Brain microvascular endothelial cell (primary cell): ENCODE measurements at regions not wholly inside any gene's neighbourhood (a gene's known extent, or its start where the extent isn't known, plus 50 kb on each side); places are given as distances from the start of the nearest gene placed in this dataset.

Experiments
- DNase-seq: peaks from one replicate; pipeline ENCODE4 v3.0.0-alpha.2; 2020
- H3K27ac ChIP-seq: fragments of 250-450 bp; sonication (Bioruptor Pico); 2 replicates; pipeline ENCODE4 v1.5.1; 2020; ENCODE audit warnings: mild to moderate bottlenecking, moderate library complexity
- H3K27me3 ChIP-seq: fragments of 250-450 bp; sonication (Bioruptor Pico); replicated peaks from 2 replicates; pipeline ENCODE4 v1.5.1; 2020; ENCODE audit warnings: mild to moderate bottlenecking
- H3K36me3 ChIP-seq: fragments of 250-450 bp; sonication (Bioruptor Pico); replicated peaks from 2 replicates; pipeline ENCODE4 v1.5.1; 2020; ENCODE audit warnings: mild to moderate bottlenecking
- H3K4me3 ChIP-seq: 2 replicates; pipeline ENCODE4 v1.5.1; 2011; ENCODE audit warnings: low read depth, mild to moderate bottlenecking, control low read depth, low read length, moderate library complexity
- in situ Hi-C: cut with HindIII; loops from 2 replicates; pipeline ENCODE4 v1.10.0; 2017; ENCODE audit warnings: low sequenced_read_pairs, low pct_ligation_motif_present
- TF ChIP-seq, protein P1 (sequence below): IDR thresholded peaks from 2 replicates; pipeline ENCODE4 v1.5.1; 2011; ENCODE audit warnings: low read depth, mild to moderate bottlenecking, moderate library complexity, low read length, control low read depth, inconsistent platforms; ENCODE audit errors: missing control alignments

- DNase-seq, result no peak
- H3K36me3 ChIP-seq, result no peaks in the 10 kb centered on the region
- TF ChIP-seq, protein P1, sequence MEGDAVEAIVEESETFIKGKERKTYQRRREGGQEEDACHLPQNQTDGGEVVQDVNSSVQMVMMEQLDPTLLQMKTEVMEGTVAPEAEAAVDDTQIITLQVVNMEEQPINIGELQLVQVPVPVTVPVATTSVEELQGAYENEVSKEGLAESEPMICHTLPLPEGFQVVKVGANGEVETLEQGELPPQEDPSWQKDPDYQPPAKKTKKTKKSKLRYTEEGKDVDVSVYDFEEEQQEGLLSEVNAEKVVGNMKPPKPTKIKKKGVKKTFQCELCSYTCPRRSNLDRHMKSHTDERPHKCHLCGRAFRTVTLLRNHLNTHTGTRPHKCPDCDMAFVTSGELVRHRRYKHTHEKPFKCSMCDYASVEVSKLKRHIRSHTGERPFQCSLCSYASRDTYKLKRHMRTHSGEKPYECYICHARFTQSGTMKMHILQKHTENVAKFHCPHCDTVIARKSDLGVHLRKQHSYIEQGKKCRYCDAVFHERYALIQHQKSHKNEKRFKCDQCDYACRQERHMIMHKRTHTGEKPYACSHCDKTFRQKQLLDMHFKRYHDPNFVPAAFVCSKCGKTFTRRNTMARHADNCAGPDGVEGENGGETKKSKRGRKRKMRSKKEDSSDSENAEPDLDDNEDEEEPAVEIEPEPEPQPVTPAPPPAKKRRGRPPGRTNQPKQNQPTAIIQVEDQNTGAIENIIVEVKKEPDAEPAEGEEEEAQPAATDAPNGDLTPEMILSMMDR, result no peak
- in situ Hi-C loops, result no loop called here
- H3K27me3 ChIP-seq, result no peaks in the 10 kb centered on the region
- no peak overlapping the region for H3K27ac ChIP-seq
- H3K4me3 ChIP-seq, result no peak overlapping the region
Observed at GRCh38 chr5:144092508-144092907, 78.0 kb downstream of the YIPF5 start.

DNA sequence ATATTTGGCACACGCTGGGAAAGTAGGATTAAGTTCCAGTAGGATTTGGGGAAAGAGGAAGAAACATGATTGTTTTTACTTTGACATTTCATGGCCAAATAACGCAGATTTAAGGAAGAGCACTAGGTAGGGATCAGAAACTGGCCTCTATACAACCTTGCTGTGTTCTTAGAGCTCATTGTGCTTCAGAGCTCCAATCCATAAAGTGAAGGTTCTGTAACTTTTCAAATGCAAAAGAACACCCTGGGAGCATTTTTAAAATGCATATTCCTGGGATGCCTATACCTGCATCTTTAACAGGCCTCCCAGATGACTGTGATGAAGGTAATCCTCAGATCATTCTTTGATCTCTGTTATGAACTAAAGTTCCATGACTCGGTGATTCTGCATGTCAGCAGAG, 77.1 kb downstream of the YIPF5 start:
- no peak for DNase-seq
- Histone ChIP-seq H3K4me3 (no peak overlapping the region), H3K36me3 (no peaks in the 10 kb centered on the region), H3K27ac (no peak overlapping the region), H3K27me3 (no peaks in the 10 kb centered on the region)
- TF ChIP-seq, protein P1, result no peak
- in situ Hi-C loops, result no loop called here

DNA sequence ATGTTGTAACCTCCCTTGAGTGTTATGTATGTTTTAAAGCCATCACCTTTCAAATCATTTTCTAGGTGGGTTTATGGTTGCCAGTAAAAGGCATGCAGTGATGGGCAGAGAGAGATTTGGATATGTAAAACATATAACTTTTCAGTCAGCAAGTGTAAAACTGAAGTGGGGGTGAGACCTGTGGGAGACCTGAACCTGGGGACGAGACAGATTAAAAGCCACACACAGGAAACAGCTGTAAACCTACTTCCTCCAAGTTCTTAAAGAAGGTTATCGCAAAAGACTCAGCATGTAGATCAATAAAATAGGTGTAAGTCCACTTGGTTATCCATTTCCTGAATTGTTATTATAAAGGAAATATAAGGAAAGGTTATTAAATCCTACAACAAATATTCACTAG, 76.6 kb downstream of the YIPF5 start:
- DNase-seq, result no peak
- Histone ChIP-seq H3K36me3 (no peaks in the 10 kb centered on the region), H3K27me3 (no peaks in the 10 kb centered on the region), H3K4me3 (no peak overlapping the region), H3K27ac (no peak overlapping the region)
- in situ Hi-C loops, result no loop called here
- TF ChIP-seq, protein P1, result no peak

GRCh38 chr5:144100702-144101101, 69.8 kb downstream of the YIPF5 start:
- Histone ChIP-seq H3K27me3 (no peaks in the 10 kb centered on the region), H3K36me3 (no peaks in the 10 kb centered on the region), H3K27ac (no peak overlapping the region), H3K4me3 (no peak overlapping the region)
- in situ Hi-C loops, result no loop called here
- TF ChIP-seq, protein P1, result no peak
- DNase-seq, result no peak

DNA sequence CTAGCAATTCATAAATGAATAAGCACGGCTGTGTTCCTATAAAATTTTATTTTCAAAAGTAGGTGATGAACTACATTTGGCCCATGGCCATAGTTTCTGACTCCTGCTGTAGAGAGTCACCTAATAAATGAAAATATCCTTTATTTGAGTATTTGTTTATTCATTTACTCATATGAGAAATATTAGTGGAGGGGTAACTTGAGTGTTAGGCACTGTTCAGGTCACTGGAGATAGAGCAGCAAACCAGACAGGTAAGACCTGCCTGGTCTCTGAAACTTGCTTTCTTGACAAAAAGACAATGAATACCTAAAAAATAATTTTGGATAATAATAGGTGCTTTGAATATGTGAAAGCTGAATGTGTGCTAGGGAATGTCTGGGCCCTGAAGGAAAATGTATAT, 68.8 kb downstream of the YIPF5 start:
- DNase-seq, result no peak
- Histone ChIP-seq H3K27me3 (no peaks in the 10 kb centered on the region), H3K36me3 (no peaks in the 10 kb centered on the region), H3K27ac (no peak overlapping the region), H3K4me3 (no peak overlapping the region)
- in situ Hi-C loops, result no loop called here
- TF ChIP-seq, protein P1, result no peak

- DNase-seq, result no peak
- Histone ChIP-seq H3K27ac (no peak overlapping the region), H3K36me3 (no peaks in the 10 kb centered on the region), H3K27me3 (no peaks in the 10 kb centered on the region), H3K4me3 (no peak overlapping the region)
- TF ChIP-seq, protein P1, result no peak
- in situ Hi-C loops, result no loop called here
Observed at GRCh38 chr5:144102361-144102760, 68.1 kb downstream of the YIPF5 start.
